CD4-positive, alpha-beta T cell treated with Interleukin-1 beta for 1 hour (primary cell): ENCODE measurements at regions not wholly inside any gene's neighbourhood (a gene's known extent, or its start where the extent isn't known, plus 50 kb on each side); places are given as distances from the start of the nearest gene placed in this dataset.

Experiments used
- DNase-seq, 2 donors: peaks; one replicate each; pipeline ENCODE4 v3.0.0-alpha.2; 2020 to 2022

- DNase-seq, result no peak
Measured at GRCh38 chr16:51211148-51211547, 60.1 kb upstream of the SALL1 start.

GRCh38 chr16:51210087-51210486, 59.0 kb upstream of the SALL1 start:
- no peak for DNase-seq

GRCh38 chr16:51201604-51202003, 50.5 kb upstream of the SALL1 start:
- DNase-seq, result no peak
